Prostate gland (tissue), 2 donors: ENCODE measurements at regions not wholly inside any gene's neighbourhood (a gene's known extent, or its start where the extent isn't known, plus 50 kb on each side); places are given as distances from the start of the nearest gene placed in this dataset.

ENCODE experiments used
- CTCF ChIP-seq, 4 experiments: fragments of 200-600 bp in 2 of 4; fragments of 450-650 bp in 2 of 4; sonication (generic) in 2 of 4; IDR thresholded peaks; 1 replicate in 3 of 4; 2 replicates in 1 of 4; pipeline ENCODE4 v1.5.1; 2016 to 2019; ENCODE audit warnings: antibody characterized with exemption in 4 of 4, mild to moderate bottlenecking in 2 of 4, moderate library complexity in 2 of 4
- POLR2A ChIP-seq: fragments of 450-650 bp; IDR thresholded peaks from one replicate; pipeline ENCODE4 v1.6.1; 2016; ENCODE audit warnings: antibody characterized with exemption, mild to moderate bottlenecking
- POLR2AphosphoS5 ChIP-seq: sonication (generic); formaldehyde crosslinking; IDR thresholded peaks from one replicate; pipeline ENCODE4 v1.6.1; 2017; ENCODE audit warnings: antibody characterized with exemption

GRCh38 chr2:136693966-136694365 is 71.4 kb upstream of the THSD7B start:
- TF ChIP-seq CTCF (IDR thresholded peaks at IDR 0.05) (no peak), POLR2A (no peak), POLR2AphosphoS5 (no peak)
